OCI-LY7 (cell line): ENCODE measurements at regions not wholly inside any gene's neighbourhood (a gene's known extent, or its start where the extent isn't known, plus 50 kb on each side); places are given as distances from the start of the nearest gene placed in this dataset.
"Not testable (repeated sequence)": the region's sequence is repeated elsewhere in the genome, so short reads cannot be mapped to it uniquely, and the experiment has no call there.

Experiments used
- BruUV-seq: library from RNA; stranded (reverse); fragments of 400-500 nt; replicated peaks from 2 replicates; lab custom pipeline; 2021; lab: Mats Ljungman, UMichigan
- CTCF ChIA-PET: fragments of 300-600 bp; sonication (Branson Sonifier 250); formaldehyde crosslinking; loops from one replicate; lab custom pipeline; 2022; ENCODE audit warnings: antibody characterized with exemption; ENCODE audit not compliant: unreplicated experiment; lab: Charles Lee
- POLR2A ChIA-PET: fragments of 300-600 bp; sonication (Branson Sonifier 250); formaldehyde crosslinking; loops from one replicate; lab custom pipeline; 2022; ENCODE audit warnings: antibody characterized with exemption; lab: Charles Lee
- DNase-seq: peaks from one replicate; pipeline ENCODE4 v3.0.0-alpha.2; 2015; ENCODE audit warnings: low spot score
- H2AFZ ChIP-seq: fragments of 200-600 bp; sonication (generic), shearing (Covaris generic); 2 replicates; pipeline ENCODE4 v1.6.1; 2014; ENCODE audit warnings: mild to moderate bottlenecking, antibody characterized with exemption, low read length, moderate library complexity
- H3K27ac ChIP-seq: fragments of 200-600 bp; sonication (generic); 2 replicates; pipeline ENCODE4 v1.5.1; 2014; ENCODE audit warnings: mixed run types, low read depth, mild to moderate bottlenecking, moderate library complexity, low read length, inconsistent platforms; ENCODE audit not compliant: poor library complexity, severe bottlenecking
- H3K36me3 ChIP-seq: fragments of 200-600 bp; sonication (generic); 2 replicates; pipeline ENCODE4 v1.6.1; 2014; ENCODE audit warnings: mild to moderate bottlenecking, antibody characterized with exemption, low read length, moderate library complexity, mixed read lengths; ENCODE audit not compliant: insufficient read depth
- H3K4me1 ChIP-seq: fragments of 200-600 bp; sonication (generic); 2 replicates; pipeline ENCODE4 v1.5.1; 2014; ENCODE audit warnings: mild to moderate bottlenecking, low read length; ENCODE audit not compliant: insufficient read depth, poor library complexity, severe bottlenecking
- H3K4me2 ChIP-seq: fragments of 200-600 bp; sonication (generic); 2 replicates; pipeline ENCODE4 v1.6.1; 2014; ENCODE audit warnings: mild to moderate bottlenecking, low read length
- H3K4me3 ChIP-seq: fragments of 200-600 bp; sonication (generic); 2 replicates; pipeline ENCODE4 v1.5.1; 2014; ENCODE audit warnings: mild to moderate bottlenecking, low read depth, low read length; ENCODE audit not compliant: poor library complexity, severe bottlenecking
- H3K79me2 ChIP-seq: fragments of 200-600 bp; sonication (generic); 2 replicates; pipeline ENCODE4 v1.6.1; 2016; ENCODE audit warnings: low read depth, mild to moderate bottlenecking, low read length, moderate library complexity, mixed read lengths; ENCODE audit not compliant: insufficient read depth
- H3K9me2 ChIP-seq: fragments of 200-600 bp; sonication (generic); 2 replicates; pipeline ENCODE4 v1.6.1; 2016; ENCODE audit warnings: mild to moderate bottlenecking, low read length, mixed read lengths; ENCODE audit not compliant: insufficient read depth
- H3K9me3 ChIP-seq: fragments of 200-600 bp; sonication (generic); 2 replicates; pipeline ENCODE4 v1.6.1; 2014; ENCODE audit warnings: mild to moderate bottlenecking, mixed run types, low read length, mixed read lengths
- H4K20me1 ChIP-seq: fragments of 200-600 bp; sonication (generic); 2 replicates; pipeline ENCODE4 v1.6.1; 2014; ENCODE audit warnings: mild to moderate bottlenecking, antibody characterized with exemption, low read length, moderate library complexity, mixed read lengths; ENCODE audit not compliant: insufficient read depth
- CTCF ChIP-seq: fragments of 200-600 bp; sonication (generic); conservative IDR thresholded peaks from 2 replicates; pipeline ENCODE4 v1.5.1; 2014; ENCODE audit warnings: mild to moderate bottlenecking, antibody characterized with exemption, low read length, moderate library complexity, mixed read lengths
- EZH2phosphoT487 ChIP-seq: fragments of 200-600 bp; sonication (generic); IDR thresholded peaks from 2 replicates; pipeline ENCODE4 v1.6.1; 2018; ENCODE audit warnings: low read depth, borderline replicate concordance, mild to moderate bottlenecking, mixed run types, antibody characterized with exemption, low read length, moderate library complexity, mixed read lengths
- intact Hi-C: fragments of 100-400 bp; cut with micrococcal nuclease; formaldehyde crosslinking; loops from one replicate; pipeline ENCODE4 v1.10.0; 2022; ENCODE audit not compliant: unreplicated experiment

- H3K79me2 ChIP-seq = no peaks in the 10 kb centered on the region
- H3K36me3 ChIP-seq = no peaks in the 10 kb centered on the region
- DNase-seq = no peak
- no peaks in the 10 kb centered on the region for H4K20me1 ChIP-seq
- no peaks in the 10 kb centered on the region for H3K4me1 ChIP-seq
- H2AFZ ChIP-seq = no peak overlapping the region
- H3K9me2 ChIP-seq = no peaks in the 10 kb centered on the region
- POLR2A ChIA-PET = no interaction called here
- TF ChIP-seq CTCF (no peak), EZH2phosphoT487 (no peak)
- CTCF ChIA-PET = no interaction called here
- H3K4me2 ChIP-seq = no peak overlapping the region
- intact Hi-C loops = no loop called here
- H3K27ac ChIP-seq = no peak overlapping the region
- no peaks in the 10 kb centered on the region for H3K9me3 ChIP-seq
- no TSS peak for BruUV-seq
- H3K4me3 ChIP-seq = no peak overlapping the region
These were observed 639.3 kb downstream of the ADCYAP1 start for GRCh38 chr18:1544016-1544415.

DNA sequence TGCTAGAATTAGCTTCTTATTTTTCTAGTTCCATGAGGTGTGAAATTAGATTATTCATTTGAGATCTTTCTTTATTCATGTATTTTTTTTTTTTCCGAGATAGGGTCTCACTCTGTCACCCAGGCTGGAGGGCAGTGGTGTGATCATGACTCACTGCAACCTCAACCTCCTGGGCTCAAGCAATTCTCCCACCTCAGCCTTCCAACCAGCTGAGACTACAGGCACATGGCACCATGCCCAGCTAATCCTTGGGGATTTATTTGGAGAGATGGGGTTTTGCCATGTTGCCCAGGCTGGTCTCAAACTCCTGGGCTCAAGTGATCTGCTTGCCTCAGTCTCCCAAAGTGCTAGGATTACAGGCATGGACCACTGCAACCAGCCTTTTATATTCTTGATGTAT, 653.0 kb downstream of the ADCYAP1 start:
- H3K27ac ChIP-seq, H3K9me2 ChIP-seq, H2AFZ ChIP-seq, H3K4me3 ChIP-seq, H3K4me1 ChIP-seq, H3K36me3 ChIP-seq, DNase-seq, intact Hi-C loops, CTCF ChIA-PET, H3K9me3 ChIP-seq, H3K79me2 ChIP-seq, BruUV-seq, H3K4me2 ChIP-seq, H4K20me1 ChIP-seq: not testable (repeated sequence)
- POLR2A ChIA-PET = interaction anchor here (0.6 to 0.7 kb wide), 2 partner anchors 827 to 1051 kb away, joined by 3 read pairs; no protein-coding TSS in a partner anchor

DNA sequence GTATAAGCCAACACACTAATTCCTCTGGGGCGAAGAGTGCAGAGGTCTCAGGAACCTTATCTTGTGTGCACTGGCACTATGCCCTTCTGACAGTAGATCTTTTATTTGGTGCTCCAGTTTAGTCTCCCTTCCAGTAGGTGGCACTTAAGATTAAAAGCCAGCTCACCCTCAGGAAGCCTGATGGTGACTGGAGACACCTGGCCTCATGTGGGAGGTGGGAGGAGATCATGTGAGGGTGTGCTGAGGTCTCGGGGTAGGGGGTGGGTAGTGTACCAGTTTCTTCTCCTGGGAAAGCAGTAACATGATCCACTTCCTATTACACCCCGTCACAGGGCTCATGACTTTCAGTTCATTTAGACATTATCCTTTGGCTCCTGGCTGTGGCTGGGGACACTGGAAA, 654.9 kb downstream of the ADCYAP1 start:
- no TSS peak for BruUV-seq
- H3K27ac ChIP-seq = no peak overlapping the region
- H3K4me3 ChIP-seq = no peak overlapping the region
- H4K20me1 ChIP-seq = no peaks in the 10 kb centered on the region
- no peaks in the 10 kb centered on the region for H3K79me2 ChIP-seq
- H3K9me2 ChIP-seq = no peaks in the 10 kb centered on the region
- H2AFZ ChIP-seq = no peak overlapping the region
- DNase-seq = no peak
- CTCF ChIA-PET = no interaction called here
- H3K9me3 ChIP-seq = no peaks in the 10 kb centered on the region
- no peak for TF ChIP-seq CTCF
- no peak for TF ChIP-seq EZH2phosphoT487
- H3K4me2 ChIP-seq = no peak overlapping the region
- H3K36me3 ChIP-seq = no peaks in the 10 kb centered on the region
- no peaks in the 10 kb centered on the region for H3K4me1 ChIP-seq
- POLR2A ChIA-PET = no interaction called here
- intact Hi-C loops = no loop called here
